Neural progenitor cell (in vitro differentiated cells): ENCODE measurements at regions not wholly inside any gene's neighbourhood (a gene's known extent, or its start where the extent isn't known, plus 50 kb on each side); places are given as distances from the start of the nearest gene placed in this dataset.

Source experiments
- CTCF ChIP-seq: fragments of 200-600 bp; sonication (generic); IDR thresholded peaks from 2 replicates; pipeline ENCODE4 v1.5.1; 2017; ENCODE audit warnings: antibody characterized with exemption, mild to moderate bottlenecking
- EZH2 ChIP-seq: fragments of 200-600 bp; sonication (generic); IDR thresholded peaks from 2 replicates; pipeline ENCODE4 v1.6.1; 2017; ENCODE audit warnings: antibody characterized with exemption, mild to moderate bottlenecking, moderate library complexity
- EZH2phosphoT487 ChIP-seq: fragments of 200-600 bp; sonication (generic); IDR thresholded peaks from 2 replicates; pipeline ENCODE4 v1.6.1; 2017; ENCODE audit warnings: antibody characterized with exemption

GRCh38 chr11:112792070-112792469, 169.2 kb upstream of the NCAM1 start:
- no peak for TF ChIP-seq CTCF
- no peak for TF ChIP-seq EZH2
- no peak for TF ChIP-seq EZH2phosphoT487
